LoVo (cell line): ENCODE measurements at regions not wholly inside any gene's neighbourhood (a gene's known extent, or its start where the extent isn't known, plus 50 kb on each side); places are given as distances from the start of the nearest gene placed in this dataset.

ENCODE experiments used
- DNase-seq: peaks from one replicate; pipeline ENCODE4 v3.0.0-alpha.2; 2016; ENCODE audit warnings: low spot score

GRCh38 chr9:95756986-95757385 lies 118.5 kb upstream of the ERCC6L2 start:
- no peak for DNase-seq

DNA sequence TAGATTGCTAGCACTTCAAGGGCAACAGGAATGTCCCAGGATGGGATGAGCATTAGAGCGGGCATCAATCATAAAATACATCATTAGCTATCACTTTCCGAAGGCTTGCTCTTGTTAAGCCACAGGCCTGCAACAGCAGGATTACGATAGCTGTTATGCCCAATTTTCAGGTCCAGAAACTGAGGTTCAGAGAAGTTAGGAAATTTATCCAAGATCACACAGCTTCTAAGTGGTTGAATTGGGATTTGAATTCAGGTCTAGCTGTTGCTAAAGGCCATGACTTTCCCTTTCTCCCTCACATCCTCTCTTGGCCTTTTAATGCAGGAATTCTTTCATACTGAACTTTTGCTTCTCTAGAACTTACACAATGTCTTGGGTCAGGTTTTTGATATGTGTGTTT lies 119.4 kb upstream of the ERCC6L2 start:
- no peak for DNase-seq

DNA sequence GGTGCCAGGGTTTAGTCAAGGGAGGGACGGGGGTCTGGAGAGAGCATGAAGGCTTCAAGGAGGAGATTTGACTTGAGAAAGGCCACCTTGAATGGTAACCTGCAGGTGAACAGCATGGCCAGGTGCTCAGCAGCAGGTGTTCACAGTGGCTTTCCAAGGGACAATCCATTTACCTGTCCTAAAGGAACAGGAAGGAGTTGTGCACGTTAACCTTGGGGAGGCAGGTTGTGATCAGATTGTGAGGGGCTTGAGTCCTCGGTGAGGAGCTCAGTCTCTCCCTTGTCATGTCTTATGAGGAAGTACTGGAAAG lies 120.1 kb upstream of the ERCC6L2 start:
- DNase-seq = no peak

- no peak for DNase-seq
Observed at GRCh38 chr9:95754533-95755420, 120.7 kb upstream of the ERCC6L2 start.

GRCh38 chr9:95753762-95754465 lies 121.6 kb upstream of the ERCC6L2 start:
- DNase-seq = no peak

DNA sequence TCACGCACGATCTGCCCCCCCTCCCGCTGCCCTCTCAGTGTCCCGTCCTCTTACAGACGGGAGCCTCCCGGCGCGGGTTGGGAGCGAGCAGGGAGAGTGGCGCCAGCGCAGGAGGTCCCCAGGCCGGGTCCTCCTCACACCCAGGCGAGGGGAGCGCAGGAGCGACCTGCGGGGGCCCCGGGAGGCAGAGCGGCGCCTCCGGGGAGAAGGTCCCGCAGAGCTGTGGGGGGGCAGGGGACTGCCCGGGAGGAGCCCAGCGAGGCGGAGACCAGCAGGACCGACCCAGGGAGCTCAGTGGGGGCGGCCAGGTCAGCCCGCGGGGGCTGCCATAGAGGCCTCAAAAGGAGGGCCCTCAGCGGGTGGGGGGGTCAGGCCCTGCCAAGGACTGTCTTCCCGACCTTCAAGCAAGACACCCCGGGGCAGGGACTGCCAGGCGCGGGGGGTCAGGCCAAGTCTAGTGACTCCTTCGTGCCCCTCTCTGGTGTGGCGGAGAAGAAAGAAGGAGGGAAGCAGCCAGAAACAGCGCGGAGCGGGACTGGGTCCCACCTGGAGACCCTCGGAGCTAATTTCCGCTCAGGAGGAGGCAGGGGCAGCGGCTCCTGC lies 123.3 kb upstream of the ERCC6L2 start:
- no peak for DNase-seq

DNA sequence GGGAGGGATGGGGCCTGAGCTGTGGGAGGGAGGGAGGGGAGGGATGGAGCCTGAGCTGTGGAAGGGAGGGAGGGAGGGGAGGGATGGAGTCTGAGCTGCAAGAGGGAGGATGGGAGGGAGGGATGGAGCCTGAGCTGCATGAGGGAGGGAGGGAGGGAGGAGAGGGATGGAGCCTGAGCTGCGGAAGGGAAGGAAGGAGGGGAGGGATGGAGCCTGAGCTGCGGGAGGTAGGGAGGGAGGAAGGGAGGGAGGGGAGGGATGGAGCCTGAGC lies 124.0 kb upstream of the ERCC6L2 start:
- DNase-seq = no peak

- no peak for DNase-seq
Observed at GRCh38 chr9:95750725-95751519, 124.6 kb upstream of the ERCC6L2 start.

DNA sequence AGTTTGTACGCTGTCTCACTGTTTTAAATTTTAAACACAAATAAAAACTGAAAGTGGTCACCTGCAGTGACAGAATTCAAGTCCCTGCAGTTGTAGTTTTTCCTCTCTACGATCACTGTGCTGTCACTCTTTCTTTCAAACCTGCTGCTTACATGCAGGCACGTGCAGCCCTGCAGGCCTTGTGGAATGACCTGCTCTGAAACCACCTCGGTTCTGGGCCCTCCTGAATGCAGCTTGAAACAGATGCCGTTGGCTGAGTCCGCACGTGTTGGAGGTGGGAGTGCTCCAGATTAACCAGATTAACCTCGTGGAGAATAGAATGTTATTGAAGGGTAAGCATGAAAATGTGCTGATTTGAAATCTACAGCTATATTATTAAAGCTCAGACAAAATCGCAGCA lies 126.0 kb upstream of the ERCC6L2 start:
- no peak for DNase-seq

DNA sequence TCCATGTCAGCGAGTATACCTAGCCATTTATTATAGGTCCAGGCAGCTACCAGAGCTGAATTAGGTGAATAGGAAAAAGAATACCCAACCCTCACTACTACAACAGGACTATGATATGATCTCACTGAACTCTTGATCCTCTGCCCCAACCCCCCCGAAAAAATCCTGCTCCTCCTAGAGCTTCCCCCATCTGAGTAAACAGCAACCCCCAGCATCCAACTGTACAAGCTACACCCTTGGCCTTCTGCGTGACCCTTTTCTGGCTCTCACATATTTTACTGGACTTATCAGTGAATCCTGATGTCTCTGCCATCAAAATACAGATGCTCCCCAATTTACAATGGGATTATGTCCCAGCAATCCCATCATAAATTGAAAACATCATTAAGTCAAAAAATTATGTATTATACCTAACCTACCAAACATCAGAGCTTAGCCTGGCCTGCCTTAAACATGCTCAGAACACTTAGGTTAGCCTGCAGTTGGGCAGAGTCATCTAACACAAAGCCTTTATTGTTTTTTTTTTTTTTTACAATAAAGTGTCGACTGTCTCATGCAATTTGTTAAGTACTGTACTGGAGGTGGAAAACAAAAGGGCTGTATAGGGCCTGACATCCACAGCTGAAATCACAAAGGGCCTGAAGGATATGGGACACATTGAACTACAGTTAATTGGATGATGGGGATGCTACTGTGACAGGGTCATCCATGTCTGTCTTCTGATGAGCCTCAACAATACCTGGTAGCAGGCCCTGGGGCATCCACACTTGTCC lies 128.9 kb upstream of the ERCC6L2 start:
- no peak for DNase-seq

DNA sequence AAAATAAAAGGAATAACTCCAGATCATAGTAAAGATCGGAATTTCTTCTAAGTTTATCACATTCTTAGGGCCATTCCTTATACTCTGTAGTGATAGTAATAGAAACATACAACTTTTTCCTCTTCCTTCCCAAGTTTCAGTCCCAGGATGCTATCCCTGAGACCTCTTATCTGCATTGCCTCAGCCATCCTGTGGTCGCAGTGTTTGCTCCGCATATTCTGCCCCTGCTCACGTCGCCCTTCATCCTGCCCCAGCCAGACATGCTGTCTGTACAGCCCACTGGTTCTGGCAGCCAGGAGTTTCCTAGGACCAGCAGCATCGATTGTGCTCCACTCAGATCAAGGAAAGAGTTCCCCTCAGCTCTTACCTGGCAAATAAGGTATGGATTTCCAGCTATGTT lies 132.7 kb upstream of the ERCC6L2 start:
- DNase-seq = no peak

GRCh38 chr9:95741631-95742030 lies 133.9 kb upstream of the ERCC6L2 start:
- no peak for DNase-seq

GRCh38 chr9:95740217-95741004 lies 135.1 kb upstream of the ERCC6L2 start:
- no peak for DNase-seq

DNA sequence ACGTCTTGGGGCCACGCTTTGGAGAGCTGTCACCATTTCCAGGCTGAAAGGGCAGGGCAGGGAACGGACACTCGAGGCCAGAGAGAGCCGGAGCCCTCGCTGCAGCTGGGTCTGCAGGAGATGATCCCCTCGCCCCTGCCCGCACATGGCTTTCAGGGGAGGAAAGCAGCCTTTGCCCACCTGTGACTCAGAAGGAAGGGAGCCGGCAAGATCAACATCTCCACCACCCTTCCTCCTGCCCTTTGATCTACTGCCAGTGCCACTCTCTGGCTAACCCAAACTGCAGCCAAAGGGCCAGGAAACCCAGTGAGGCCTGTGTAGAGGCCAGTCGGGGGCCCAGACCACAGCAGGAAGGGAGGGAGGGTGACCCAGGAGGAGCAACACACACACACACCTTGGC lies 137.1 kb upstream of the ERCC6L2 start:
- no peak for DNase-seq

- DNase-seq = no peak
Observed at GRCh38 chr9:95736891-95737522, 138.5 kb upstream of the ERCC6L2 start.

DNA sequence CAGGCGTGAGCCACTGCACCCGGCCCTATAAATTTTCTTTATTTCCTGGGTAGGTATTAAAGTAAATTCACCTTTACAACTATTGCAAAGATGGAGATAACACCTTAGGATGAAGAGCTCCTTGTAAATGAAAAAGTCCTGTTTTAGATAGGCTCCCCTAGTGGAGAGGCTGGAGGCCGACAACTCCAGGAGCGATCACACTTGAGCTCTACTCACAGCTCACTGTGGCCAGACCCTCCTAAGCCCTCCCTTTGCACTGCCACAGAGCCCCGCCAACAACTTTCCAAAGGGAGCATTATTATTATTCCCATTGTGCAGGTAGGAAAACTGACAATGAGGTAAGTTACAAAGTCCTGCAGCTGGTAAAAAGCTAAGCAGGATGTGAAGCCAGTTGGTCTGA lies 139.1 kb upstream of the ERCC6L2 start:
- no peak for DNase-seq

- DNase-seq = no peak
Observed at GRCh38 chr9:95735701-95736100, 139.8 kb upstream of the ERCC6L2 start.

GRCh38 chr9:95733741-95734666 lies 141.5 kb upstream of the ERCC6L2 start:
- DNase-seq = no peak
